ENCODE measurements at regions not wholly inside any gene's neighbourhood (a gene's known extent, or its start where the extent isn't known, plus 50 kb on each side); places are given as distances from the start of the nearest gene placed in this dataset.

- TF ChIP-seq PTRF (tag; IDR thresholded peaks at IDR 0.05) (no peak), NFATC3 (IDR thresholded peaks at IDR 0.05) (no peak), PPARD (CRISPR knock-in tag; IDR thresholded peaks at IDR 0.05) (no peak), ZNF512 (tag; IDR thresholded peaks at IDR 0.05) (no peak), ZMIZ1 (IDR thresholded peaks at IDR 0.05; ENCODE audit: low read depth in 2 of 2, low read length in 2 of 2) (no peak), POLR2AphosphoS2 (IDR thresholded peaks at IDR 0.05; ENCODE audit: low read length) (no peak), AFF4 (CRISPR knock-in tag; IDR thresholded peaks at IDR 0.05) (no peak), KLF10 (CRISPR knock-in tag; IDR thresholded peaks at IDR 0.05) (no peak), ESRRA (IDR thresholded peaks at IDR 0.05; ENCODE audit: borderline replicate concordance, low read depth) (no peak), ZBTB17 (CRISPR knock-in tag; IDR thresholded peaks at IDR 0.05) (no peak), ZNF224 (CRISPR knock-in tag; IDR thresholded peaks at IDR 0.05) (no peak)
- TF ChIP-seq, protein P1, sequence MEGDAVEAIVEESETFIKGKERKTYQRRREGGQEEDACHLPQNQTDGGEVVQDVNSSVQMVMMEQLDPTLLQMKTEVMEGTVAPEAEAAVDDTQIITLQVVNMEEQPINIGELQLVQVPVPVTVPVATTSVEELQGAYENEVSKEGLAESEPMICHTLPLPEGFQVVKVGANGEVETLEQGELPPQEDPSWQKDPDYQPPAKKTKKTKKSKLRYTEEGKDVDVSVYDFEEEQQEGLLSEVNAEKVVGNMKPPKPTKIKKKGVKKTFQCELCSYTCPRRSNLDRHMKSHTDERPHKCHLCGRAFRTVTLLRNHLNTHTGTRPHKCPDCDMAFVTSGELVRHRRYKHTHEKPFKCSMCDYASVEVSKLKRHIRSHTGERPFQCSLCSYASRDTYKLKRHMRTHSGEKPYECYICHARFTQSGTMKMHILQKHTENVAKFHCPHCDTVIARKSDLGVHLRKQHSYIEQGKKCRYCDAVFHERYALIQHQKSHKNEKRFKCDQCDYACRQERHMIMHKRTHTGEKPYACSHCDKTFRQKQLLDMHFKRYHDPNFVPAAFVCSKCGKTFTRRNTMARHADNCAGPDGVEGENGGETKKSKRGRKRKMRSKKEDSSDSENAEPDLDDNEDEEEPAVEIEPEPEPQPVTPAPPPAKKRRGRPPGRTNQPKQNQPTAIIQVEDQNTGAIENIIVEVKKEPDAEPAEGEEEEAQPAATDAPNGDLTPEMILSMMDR (IDR thresholded peaks at IDR 0.05 in 2 of 3, conservative IDR thresholded peaks at IDR 0.05 in 1 of 3; ENCODE audit: insufficient read depth in 2 of 3, low read depth in 1 of 3, low read length in 3 of 3): no peak
Observed at GRCh38 chr9:20015427-20015931, 226.6 kb upstream of the SLC24A2 start (continued).
